HFFc6 (cell line): ENCODE measurements at regions not wholly inside any gene's neighbourhood (a gene's known extent, or its start where the extent isn't known, plus 50 kb on each side); places are given as distances from the start of the nearest gene placed in this dataset.

ENCODE experiments used
- DNase-seq: peaks from one replicate; pipeline ENCODE4 v3.0.0-alpha.2; 2018
- H3K27ac Mint-ChIP-seq: 2 replicates; pipeline ENCODE4 v1.8.0; 2020; ENCODE audit warnings: mild to moderate bottlenecking, mixed read lengths
- H3K27me3 Mint-ChIP-seq: 2 replicates; pipeline ENCODE4 v1.8.0; 2021; ENCODE audit warnings: mild to moderate bottlenecking, moderate library complexity, mixed read lengths; ENCODE audit not compliant: insufficient read depth
- H3K36me3 Mint-ChIP-seq: 2 replicates; pipeline ENCODE4 v1.8.0; 2021; ENCODE audit warnings: low read depth, mixed read lengths
- H3K4me1 Mint-ChIP-seq: 2 replicates; pipeline ENCODE4 v1.8.0; 2020; ENCODE audit warnings: low read depth, mixed read lengths
- H3K4me3 Mint-ChIP-seq: 2 replicates; pipeline ENCODE4 v1.8.0; 2020; ENCODE audit warnings: mild to moderate bottlenecking, moderate library complexity, mixed read lengths
- H3K9me3 Mint-ChIP-seq: 2 replicates; pipeline ENCODE4 v1.8.0; 2020; ENCODE audit warnings: mild to moderate bottlenecking, mixed read lengths
- CTCF ChIP-seq: fragments of 200-600 bp; sonication (generic); IDR thresholded peaks from 2 replicates; pipeline ENCODE4 v1.5.0; 2021; ENCODE audit warnings: antibody characterized with exemption, mild to moderate bottlenecking

- peaks cover 2% of the 10 kb centered on the region; the same call in 1 of the 2 replicates for H3K27me3 Mint-ChIP-seq
- H3K4me3 Mint-ChIP-seq, result no peak overlapping the region
- H3K4me1 Mint-ChIP-seq, result peaks cover 1% of the 10 kb centered on the region
- no peak for DNase-seq
- H3K9me3 Mint-ChIP-seq, result no peaks in the 10 kb centered on the region
- no peak for TF ChIP-seq CTCF
- no peaks in the 10 kb centered on the region for H3K36me3 Mint-ChIP-seq
- H3K27ac Mint-ChIP-seq, result no peak overlapping the region
Measured at GRCh38 chr2:136381722-136382633, 264.0 kb upstream of the CXCR4 start.

- no peak for DNase-seq
- Mint-ChIP-seq H3K4me1 (peaks cover 7% of the 10 kb centered on the region), H3K36me3 (no peaks in the 10 kb centered on the region), H3K27ac (no peak overlapping the region), H3K4me3 (no peak overlapping the region), H3K27me3 (peaks cover 2% of the 10 kb centered on the region; the same call in 1 of the 2 replicates), H3K9me3 (no peaks in the 10 kb centered on the region)
- TF ChIP-seq CTCF, result no peak
Measured at GRCh38 chr2:136381245-136381644, 263.3 kb upstream of the CXCR4 start.

- peaks cover 2% of the 10 kb centered on the region; the same call in 1 of the 2 replicates for H3K27me3 Mint-ChIP-seq
Measured at GRCh38 chr2:136378712-136379595, 261.0 kb upstream of the CXCR4 start.

GRCh38 chr2:136377423-136378382, 259.8 kb upstream of the CXCR4 start:
- TF ChIP-seq CTCF, result no peak
- no peak overlapping the region for H3K27ac Mint-ChIP-seq
- H3K4me3 Mint-ChIP-seq, result no peak overlapping the region
- no peaks in the 10 kb centered on the region for H3K36me3 Mint-ChIP-seq
- no peak for DNase-seq
- no peaks in the 10 kb centered on the region for H3K9me3 Mint-ChIP-seq
- H3K27me3 Mint-ChIP-seq, result peaks cover 2% of the 10 kb centered on the region; the same call in 1 of the 2 replicates
- H3K4me1 Mint-ChIP-seq, result peaks cover 14% of the 10 kb centered on the region

More at GRCh38 chr2:136378712-136379595, 261.0 kb upstream of the CXCR4 start:
- Mint-ChIP-seq H3K4me3 (no peak overlapping the region), H3K27ac (no peak overlapping the region), H3K9me3 (no peaks in the 10 kb centered on the region), H3K4me1 (peaks cover 14% of the 10 kb centered on the region), H3K36me3 (no peaks in the 10 kb centered on the region)
- DNase-seq, result peak; percentile 17
- TF ChIP-seq CTCF, result peak; percentile 75

- Mint-ChIP-seq H3K27ac (no peak overlapping the region), H3K4me1 (peaks cover 14% of the 10 kb centered on the region), H3K4me3 (peak overlapping the region; percentile 44), H3K36me3 (no peaks in the 10 kb centered on the region), H3K27me3 (no peaks in the 10 kb centered on the region), H3K9me3 (no peaks in the 10 kb centered on the region)
- DNase-seq, result no peak
- TF ChIP-seq CTCF, result no peak
Measured at GRCh38 chr2:136376798-136377211, 258.9 kb upstream of the CXCR4 start.
